Panc1 (cell line): ENCODE measurements at regions not wholly inside any gene's neighbourhood (a gene's known extent, or its start where the extent isn't known, plus 50 kb on each side); places are given as distances from the start of the nearest gene placed in this dataset.

Experiments used
- ATAC-seq: fragments of 200-7000 bp; cut with Tn5 transposase; 2 replicates; pipeline ENCODE4 v1.9.1; 2020; ENCODE audit warnings: mild to moderate bottlenecking, moderate library complexity
- BruUV-seq: library from RNA; stranded (reverse); fragments of 400-500 nt; replicated peaks from 2 replicates; lab custom pipeline; 2021; lab: Mats Ljungman, UMichigan
- CTCF ChIA-PET: fragments of 300-600 bp; sonication (Branson Sonifier 250); formaldehyde crosslinking; loops from one replicate; lab custom pipeline; 2022; ENCODE audit warnings: antibody characterized with exemption; lab: Charles Lee
- POLR2A ChIA-PET: fragments of 300-600 bp; sonication (Branson Sonifier 250); formaldehyde crosslinking; loops from one replicate; lab custom pipeline; 2022; ENCODE audit warnings: antibody characterized with exemption; lab: Charles Lee
- DNase-seq: peaks from one replicate; pipeline ENCODE4 v3.0.0-alpha.2; 2010; ENCODE audit warnings: low read depth, low spot score
- H3K27ac ChIP-seq: 2 replicates; pipeline ENCODE4 v1.5.1; 2011; ENCODE audit warnings: mild to moderate bottlenecking, low read length, inconsistent platforms
- H3K27me3 ChIP-seq: fragments of 200-500 bp; sonication (Bioruptor generic); 2 replicates; pipeline ENCODE4 v1.6.0; 2014; ENCODE audit warnings: low read length, inconsistent platforms; ENCODE audit not compliant: control insufficient read depth, insufficient read depth
- H3K36me3 ChIP-seq: fragments of 200-500 bp; sonication (Bioruptor generic); 2 replicates; pipeline ENCODE4 v1.5.1; 2014; ENCODE audit warnings: inconsistent platforms, mild to moderate bottlenecking, low read length, moderate library complexity; ENCODE audit not compliant: control insufficient read depth, insufficient read depth
- H3K4me1 ChIP-seq: 2 replicates; pipeline ENCODE4 v1.5.1; 2011; ENCODE audit warnings: inconsistent platforms, mild to moderate bottlenecking, low read length, moderate library complexity; ENCODE audit not compliant: control insufficient read depth, insufficient read depth
- H3K4me3 ChIP-seq, 2 experiments: 2 replicates each; pipeline ENCODE4 v1.5.1; 2011 to 2012; ENCODE audit warnings: low read depth in 2 of 2, low read length in 2 of 2, mild to moderate bottlenecking in 2 of 2, inconsistent platforms in 1 of 2, moderate library complexity in 1 of 2
- H3K9me3 ChIP-seq: fragments of 200-500 bp; sonication (Bioruptor generic); 2 replicates; pipeline ENCODE4 v1.5.1; 2014; ENCODE audit warnings: low read depth, mild to moderate bottlenecking, inconsistent platforms, low read length, moderate library complexity; ENCODE audit not compliant: control insufficient read depth, insufficient read depth
- CTCF ChIP-seq: fragments of 450-650 bp; IDR thresholded peaks from 2 replicates; pipeline ENCODE4 v1.5.1; 2017; ENCODE audit warnings: mild to moderate bottlenecking
- POLR2AphosphoS5 ChIP-seq: IDR thresholded peaks from 2 replicates; pipeline ENCODE4 v1.6.1; 2012; ENCODE audit warnings: mild to moderate bottlenecking, low read depth, low read length, moderate library complexity
- SIN3A ChIP-seq: IDR thresholded peaks from 2 replicates; pipeline ENCODE4 v1.6.1; 2012; ENCODE audit warnings: low read depth, mild to moderate bottlenecking, low read length, moderate library complexity, borderline replicate concordance; ENCODE audit not compliant: insufficient read depth
- TCF7L2 ChIP-seq: IDR thresholded peaks from 2 replicates; pipeline ENCODE4 v1.6.1; 2011; ENCODE audit warnings: mild to moderate bottlenecking, low read depth, low read length, inconsistent platforms
- in situ Hi-C: cut with HindIII; loops from 2 replicates; pipeline ENCODE4 v1.10.0; 2016; ENCODE audit warnings: low sequenced_read_pairs, low pct_unique_long_range_greater_than_20kb
- intact Hi-C: fragments of 100-400 bp; cut with micrococcal nuclease; formaldehyde crosslinking; loops from one replicate; pipeline ENCODE4 v1.10.0; 2022; ENCODE audit not compliant: unreplicated experiment
- TF ChIP-seq, protein P1 (sequence below), 2 experiments: IDR thresholded peaks; 2 replicates each; pipeline ENCODE4 v1.6.1; 2011 to 2012; ENCODE audit warnings: low read depth in 2 of 2, control low read depth in 1 of 2, low read length in 1 of 2, mild to moderate bottlenecking in 1 of 2, moderate library complexity in 1 of 2; ENCODE audit not compliant: insufficient read depth in 1 of 2

GRCh38 chr4:16959305-16959704, 60.9 kb upstream of the LDB2 start:
- in situ Hi-C loops = no loop called here
- ATAC-seq (no peak), DNase-seq (no peak)
- Histone ChIP-seq H3K9me3 (no peaks in the 10 kb centered on the region), H3K4me1 (no peaks in the 10 kb centered on the region), H3K27me3 (no peaks in the 10 kb centered on the region), H3K36me3 (no peaks in the 10 kb centered on the region), H3K4me3 (no peak overlapping the region), H3K27ac (no peak overlapping the region)
- intact Hi-C loops = no loop called here
- BruUV-seq = no TSS peak
- TF ChIP-seq TCF7L2 (no peak), SIN3A (no peak), POLR2AphosphoS5 (no peak), CTCF (no peak)
- TF ChIP-seq, protein P1, sequence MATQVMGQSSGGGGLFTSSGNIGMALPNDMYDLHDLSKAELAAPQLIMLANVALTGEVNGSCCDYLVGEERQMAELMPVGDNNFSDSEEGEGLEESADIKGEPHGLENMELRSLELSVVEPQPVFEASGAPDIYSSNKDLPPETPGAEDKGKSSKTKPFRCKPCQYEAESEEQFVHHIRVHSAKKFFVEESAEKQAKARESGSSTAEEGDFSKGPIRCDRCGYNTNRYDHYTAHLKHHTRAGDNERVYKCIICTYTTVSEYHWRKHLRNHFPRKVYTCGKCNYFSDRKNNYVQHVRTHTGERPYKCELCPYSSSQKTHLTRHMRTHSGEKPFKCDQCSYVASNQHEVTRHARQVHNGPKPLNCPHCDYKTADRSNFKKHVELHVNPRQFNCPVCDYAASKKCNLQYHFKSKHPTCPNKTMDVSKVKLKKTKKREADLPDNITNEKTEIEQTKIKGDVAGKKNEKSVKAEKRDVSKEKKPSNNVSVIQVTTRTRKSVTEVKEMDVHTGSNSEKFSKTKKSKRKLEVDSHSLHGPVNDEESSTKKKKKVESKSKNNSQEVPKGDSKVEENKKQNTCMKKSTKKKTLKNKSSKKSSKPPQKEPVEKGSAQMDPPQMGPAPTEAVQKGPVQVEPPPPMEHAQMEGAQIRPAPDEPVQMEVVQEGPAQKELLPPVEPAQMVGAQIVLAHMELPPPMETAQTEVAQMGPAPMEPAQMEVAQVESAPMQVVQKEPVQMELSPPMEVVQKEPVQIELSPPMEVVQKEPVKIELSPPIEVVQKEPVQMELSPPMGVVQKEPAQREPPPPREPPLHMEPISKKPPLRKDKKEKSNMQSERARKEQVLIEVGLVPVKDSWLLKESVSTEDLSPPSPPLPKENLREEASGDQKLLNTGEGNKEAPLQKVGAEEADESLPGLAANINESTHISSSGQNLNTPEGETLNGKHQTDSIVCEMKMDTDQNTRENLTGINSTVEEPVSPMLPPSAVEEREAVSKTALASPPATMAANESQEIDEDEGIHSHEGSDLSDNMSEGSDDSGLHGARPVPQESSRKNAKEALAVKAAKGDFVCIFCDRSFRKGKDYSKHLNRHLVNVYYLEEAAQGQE (IDR thresholded peaks at IDR 0.05; ENCODE audit: insufficient read depth in 1 of 2, low read depth in 2 of 2, low read length in 1 of 2) = no peak
- CTCF ChIA-PET = no interaction called here
- POLR2A ChIA-PET = no interaction called here

GRCh38 chr4:16952896-16953630, 54.6 kb upstream of the LDB2 start:
- ChIA-PET POLR2A (no interaction called here), CTCF (no interaction called here)
- intact Hi-C loops = no loop called here
- no TSS peak for BruUV-seq
- no peak overlapping the region for H3K4me3 ChIP-seq
- H3K4me1 ChIP-seq = no peaks in the 10 kb centered on the region
- H3K36me3 ChIP-seq = no peaks in the 10 kb centered on the region
- no peaks in the 10 kb centered on the region for H3K9me3 ChIP-seq
- no peaks in the 10 kb centered on the region for H3K27me3 ChIP-seq
- DNase-seq (no peak), ATAC-seq (no peak)
- TF ChIP-seq, protein P1 (IDR thresholded peaks at IDR 0.05; ENCODE audit: insufficient read depth in 1 of 2, low read depth in 2 of 2, low read length in 1 of 2) = no peak
- no peak for TF ChIP-seq POLR2AphosphoS5
- TF ChIP-seq CTCF = no peak
- TF ChIP-seq TCF7L2 = no peak
- TF ChIP-seq SIN3A = no peak
- in situ Hi-C loops = no loop called here
- no peak overlapping the region for H3K27ac ChIP-seq
